ENCODE measurements at regions not wholly inside any gene's neighbourhood (a gene's known extent, or its start where the extent isn't known, plus 50 kb on each side); places are given as distances from the start of the nearest gene placed in this dataset.

GRCh38 chr2:155250800-155251199 lies 552.3 kb downstream of the KCNJ3 start:
- DNase-seq, result no peak

GRCh38 chr2:155240176-155240575 lies 541.7 kb downstream of the KCNJ3 start:
- DNase-seq, result no peak

GRCh38 chr2:155235710-155236109 lies 537.2 kb downstream of the KCNJ3 start:
- no peak for DNase-seq

- DNase-seq, result no peak
Observed at GRCh38 chr2:155223781-155224406, 525.4 kb downstream of the KCNJ3 start.

GRCh38 chr2:155218945-155219344 lies 520.5 kb downstream of the KCNJ3 start:
- no peak for DNase-seq

GRCh38 chr2:155218292-155218924 lies 519.9 kb downstream of the KCNJ3 start:
- DNase-seq, result no peak

- DNase-seq, result no peak
Observed at GRCh38 chr2:155215037-155215707, 516.7 kb downstream of the KCNJ3 start.

- DNase-seq, result no peak
Observed at GRCh38 chr2:155209696-155210450, 511.4 kb downstream of the KCNJ3 start.

GRCh38 chr2:155203178-155203577 lies 504.7 kb downstream of the KCNJ3 start:
- no peak for DNase-seq

- DNase-seq, result no peak
Observed at GRCh38 chr2:155200753-155201152, 502.3 kb downstream of the KCNJ3 start.

- DNase-seq, result no peak
Observed at GRCh38 chr2:155190342-155190741, 491.8 kb downstream of the KCNJ3 start.

- DNase-seq, result no peak
Observed at GRCh38 chr2:155178921-155179320, 480.4 kb downstream of the KCNJ3 start.

- no peak for DNase-seq
Observed at GRCh38 chr2:155176345-155176744, 477.9 kb downstream of the KCNJ3 start.

- no peak for DNase-seq
Observed at GRCh38 chr2:155169317-155169716, 470.8 kb downstream of the KCNJ3 start.

- DNase-seq, result no peak
Observed at GRCh38 chr2:155162494-155162893, 464.0 kb downstream of the KCNJ3 start.

- no peak for DNase-seq
Observed at GRCh38 chr2:155161314-155161713, 462.8 kb downstream of the KCNJ3 start.

- DNase-seq, result no peak
Observed at GRCh38 chr2:155157711-155158110, 459.2 kb downstream of the KCNJ3 start.

GRCh38 chr2:155157065-155157464 lies 458.6 kb downstream of the KCNJ3 start:
- no peak for DNase-seq

GRCh38 chr2:155151945-155152344 lies 453.4 kb downstream of the KCNJ3 start:
- DNase-seq, result no peak

GRCh38 chr2:155151472-155151871 lies 453.0 kb downstream of the KCNJ3 start:
- no peak for DNase-seq

- DNase-seq, result no peak
Observed at GRCh38 chr2:155145758-155146229, 447.3 kb downstream of the KCNJ3 start.

GRCh38 chr2:155141418-155141817 lies 442.9 kb downstream of the KCNJ3 start:
- no peak for DNase-seq

- DNase-seq, result no peak
Observed at GRCh38 chr2:155125585-155126230, 427.2 kb downstream of the KCNJ3 start.

Measured in activated CD4-positive, alpha-beta T cell treated with anti-CD3 and anti-CD28 coated beads for 4 hours (primary cell).